DOHH2 (cell line): ENCODE measurements at regions not wholly inside any gene's neighbourhood (a gene's known extent, or its start where the extent isn't known, plus 50 kb on each side); places are given as distances from the start of the nearest gene placed in this dataset.

Source experiments
- H3F3A ChIP-seq: fragments of 200-600 bp; sonication (generic), shearing (Covaris generic); 2 replicates; pipeline ENCODE4 v1.6.0; 2016; ENCODE audit warnings: antibody characterized with exemption, mild to moderate bottlenecking; ENCODE audit not compliant: control insufficient read depth, insufficient read depth
- H3K27ac ChIP-seq: fragments of 200-600 bp; sonication (generic); 2 replicates; pipeline ENCODE4 v1.5.1; 2014; ENCODE audit warnings: low read depth, mild to moderate bottlenecking, low read length, moderate library complexity
- H3K27me3 ChIP-seq: fragments of 200-600 bp; sonication (generic); 2 replicates; pipeline ENCODE4 v1.6.1; 2014; ENCODE audit warnings: mild to moderate bottlenecking, low read length, mixed read lengths; ENCODE audit not compliant: control insufficient read depth
- H3K36me3 ChIP-seq: fragments of 200-600 bp; sonication (generic); 2 replicates; pipeline ENCODE4 v1.6.1; 2014; ENCODE audit warnings: mild to moderate bottlenecking, low read length, moderate library complexity, mixed read lengths; ENCODE audit not compliant: control insufficient read depth
- H3K4me1 ChIP-seq: fragments of 200-600 bp; sonication (generic); 2 replicates; pipeline ENCODE4 v1.6.1; 2014; ENCODE audit warnings: mild to moderate bottlenecking, low read length, mixed read lengths; ENCODE audit not compliant: control insufficient read depth
- H3K4me2 ChIP-seq: fragments of 200-600 bp; sonication (generic); 2 replicates; pipeline ENCODE4 v1.6.0; 2014; ENCODE audit warnings: mild to moderate bottlenecking, low read length, moderate library complexity
- H3K4me3 ChIP-seq: fragments of 200-600 bp; sonication (generic); 2 replicates; pipeline ENCODE4 v1.5.1; 2014; ENCODE audit warnings: mild to moderate bottlenecking, low read length, mixed read lengths
- H3K79me2 ChIP-seq: fragments of 200-600 bp; sonication (generic); 2 replicates; pipeline ENCODE4 v1.6.1; 2014; ENCODE audit warnings: mild to moderate bottlenecking, low read length, mixed read lengths; ENCODE audit not compliant: control insufficient read depth
- H3K9me2 ChIP-seq: fragments of 200-600 bp; sonication (generic); replicated peaks from 2 replicates; pipeline ENCODE4 v1.6.1; 2014; ENCODE audit warnings: mild to moderate bottlenecking, low read length, mixed read lengths; ENCODE audit not compliant: control insufficient read depth
- H3K9me3 ChIP-seq: fragments of 200-600 bp; sonication (generic); 2 replicates; pipeline ENCODE4 v1.6.1; 2014; ENCODE audit warnings: antibody characterized with exemption, low read length, mixed read lengths; ENCODE audit not compliant: control insufficient read depth, insufficient read depth
- H4K20me1 ChIP-seq: fragments of 200-600 bp; sonication (generic); 2 replicates; pipeline ENCODE4 v1.6.0; 2014; ENCODE audit warnings: low read depth, mild to moderate bottlenecking, antibody characterized with exemption, low read length, moderate library complexity; ENCODE audit not compliant: control insufficient read depth, insufficient read depth
- CTCF ChIP-seq: fragments of 200-600 bp; sonication (generic); IDR thresholded peaks from one replicate; pipeline ENCODE4 v1.5.1; 2014; ENCODE audit warnings: antibody characterized with exemption, mild to moderate bottlenecking, low read depth, low read length; ENCODE audit not compliant: poor library complexity, severe bottlenecking
- EZH2phosphoT487 ChIP-seq: fragments of 200-600 bp; sonication (generic); IDR thresholded peaks from 2 replicates; pipeline ENCODE4 v1.6.1; 2017; ENCODE audit warnings: borderline replicate concordance, mild to moderate bottlenecking, antibody characterized with exemption, low read length, moderate library complexity, mixed read lengths

- Histone ChIP-seq H3K36me3 (no peaks in the 10 kb centered on the region), H3K4me3 (no peak overlapping the region), H3K9me3 (no peaks in the 10 kb centered on the region; the same call in 1 of the 2 replicates), H4K20me1 (no peaks in the 10 kb centered on the region), H3K4me1 (no peaks in the 10 kb centered on the region), H3K9me2 (no peaks in the 10 kb centered on the region), H3F3A (no peaks in the 10 kb centered on the region), H3K79me2 (no peaks in the 10 kb centered on the region), H3K27me3 (no peaks in the 10 kb centered on the region), H3K27ac (no peak overlapping the region), H3K4me2 (no peak overlapping the region)
- TF ChIP-seq CTCF, result no peak
- TF ChIP-seq EZH2phosphoT487, result no peak
Observed at GRCh38 chr1:164177118-164177517, 381.9 kb upstream of the PBX1 start.

GRCh38 chr1:164180824-164181223, 378.2 kb upstream of the PBX1 start:
- Histone ChIP-seq H3K9me3 (no peaks in the 10 kb centered on the region; the same call in 1 of the 2 replicates), H3K4me1 (no peaks in the 10 kb centered on the region), H3K27ac (no peak overlapping the region), H3K4me3 (no peak overlapping the region), H3K9me2 (no peaks in the 10 kb centered on the region), H3K36me3 (no peaks in the 10 kb centered on the region), H3K79me2 (no peaks in the 10 kb centered on the region), H3K27me3 (no peaks in the 10 kb centered on the region), H4K20me1 (no peaks in the 10 kb centered on the region), H3K4me2 (no peak overlapping the region), H3F3A (no peaks in the 10 kb centered on the region)
- TF ChIP-seq EZH2phosphoT487 (no peak), CTCF (no peak)

- H3K9me3 ChIP-seq, result no peaks in the 10 kb centered on the region; the same call in 1 of the 2 replicates
- no peak overlapping the region for H3K4me2 ChIP-seq
- H3K27ac ChIP-seq, result no peak overlapping the region
- H3F3A ChIP-seq, result no peaks in the 10 kb centered on the region
- TF ChIP-seq CTCF (no peak), EZH2phosphoT487 (no peak)
- no peaks in the 10 kb centered on the region for H3K36me3 ChIP-seq
- H3K4me3 ChIP-seq, result no peak overlapping the region
- H3K9me2 ChIP-seq, result no peaks in the 10 kb centered on the region
- no peaks in the 10 kb centered on the region for H3K79me2 ChIP-seq
- H4K20me1 ChIP-seq, result no peaks in the 10 kb centered on the region
- H3K27me3 ChIP-seq, result no peaks in the 10 kb centered on the region
- no peaks in the 10 kb centered on the region for H3K4me1 ChIP-seq
Observed at GRCh38 chr1:164183854-164184635, 374.9 kb upstream of the PBX1 start.
